ENCODE measurements at regions not wholly inside any gene's neighbourhood (a gene's known extent, or its start where the extent isn't known, plus 50 kb on each side); places are given as distances from the start of the nearest gene placed in this dataset.

GRCh38 chr16:5993356-5993755, 895.8 kb upstream of the EEF2KMT start:
- H3K27me3 ChIP-seq (ENCODE audit: control insufficient read depth in 1 of 2, insufficient read depth in 2 of 2, low read length in 2 of 2), result no peaks in the 10 kb centered on the region
- ATAC-seq (no peak), DNase-seq (ENCODE audit: low spot score) (no peak), FAIRE-seq (no peak)
- H3K4me2 ChIP-seq (ENCODE audit: low read depth, low read length), result no peak overlapping the region
- TF ChIP-seq HNF1B (CRISPR knock-in tag; IDR thresholded peaks at IDR 0.05), result no peak
- no peak for TF ChIP-seq ZNF460 (CRISPR knock-in tag; IDR thresholded peaks at IDR 0.05; ENCODE audit: borderline replicate concordance)
- TF ChIP-seq SRSF4 (IDR thresholded peaks at IDR 0.05; ENCODE audit: low read depth, low read length, poor library complexity, severe bottlenecking), result no peak
- TF ChIP-seq ZFP90 (CRISPR knock-in tag; IDR thresholded peaks at IDR 0.05; ENCODE audit: borderline replicate concordance), result no peak
- TF ChIP-seq PCBP1 (IDR thresholded peaks at IDR 0.05; ENCODE audit: borderline replicate concordance, low read depth, low read length), result no peak
- no peak for TF ChIP-seq TGIF2 (CRISPR knock-in tag; IDR thresholded peaks at IDR 0.05)
- no peaks in the 10 kb centered on the region for H3K36me3 ChIP-seq (replicated peaks in 1 of 2; ENCODE audit: control insufficient read depth in 1 of 2, insufficient read depth in 2 of 2, low read length in 2 of 2)
- no peak overlapping the region for H3K9ac ChIP-seq (ENCODE audit: insufficient read depth, low read depth, low read length)
- H3K4me1 ChIP-seq (ENCODE audit: insufficient read depth, low read length), result no peaks in the 10 kb centered on the region
- H4K20me1 ChIP-seq (ENCODE audit: insufficient read depth, low read length), result no peaks in the 10 kb centered on the region
- no peaks in the 10 kb centered on the region for H3K9me3 ChIP-seq (ENCODE audit: low read length)
- no peaks in the 10 kb centered on the region for H3K79me2 ChIP-seq (ENCODE audit: insufficient read depth, low read length)
- H3K4me3 ChIP-seq (replicated peaks in 1 of 3; ENCODE audit: insufficient read depth in 1 of 3, low read depth in 2 of 3, low read length in 3 of 3), result no peak overlapping the region
- in situ Hi-C loops (cut with HindIII; ENCODE audit: extremely low pct_ligation_motif_present, low pct_unique_long_range_greater_than_20kb), result no loop called here
- WGBS (ENCODE audit: low lambda C conversion rate), result 50% methylated on average over 2 of the region's 2 CpGs
- BruUV-seq (replicated peaks), result no TSS peak
- ChIA-PET POLR2A (no interaction called here), CTCF (ENCODE audit: low intra/inter-chr PET ratio, low total read pairs) (no interaction called here)
- H3K27ac ChIP-seq (ENCODE audit: extremely low read length, insufficient read depth, low read length), result no peak overlapping the region
- H2AFZ ChIP-seq (ENCODE audit: low read length), result no peak overlapping the region
- intact Hi-C loops (cut with micrococcal nuclease; ENCODE audit: unreplicated experiment), result no loop called here

- no peak for FAIRE-seq
- no peak overlapping the region for H3K9ac ChIP-seq (ENCODE audit: insufficient read depth, low read depth, low read length)
- ChIA-PET POLR2A (no interaction called here), CTCF (ENCODE audit: low intra/inter-chr PET ratio, low total read pairs) (no interaction called here)
- H3K4me1 ChIP-seq (ENCODE audit: insufficient read depth, low read length), result no peaks in the 10 kb centered on the region
- H3K4me2 ChIP-seq (ENCODE audit: low read depth, low read length), result no peak overlapping the region
- no peaks in the 10 kb centered on the region for H3K9me3 ChIP-seq (ENCODE audit: low read length)
- WGBS (ENCODE audit: low lambda C conversion rate), result 4% methylated on average over 11 of the region's 11 CpGs
- H3K36me3 ChIP-seq (replicated peaks in 1 of 2; ENCODE audit: control insufficient read depth in 1 of 2, insufficient read depth in 2 of 2, low read length in 2 of 2), result no peaks in the 10 kb centered on the region
- no peaks in the 10 kb centered on the region for H3K79me2 ChIP-seq (ENCODE audit: insufficient read depth, low read length)
- ATAC-seq, result no peak
- no peak for DNase-seq (ENCODE audit: low spot score)
- no peak overlapping the region for H2AFZ ChIP-seq (ENCODE audit: low read length)
- no peak overlapping the region for H3K4me3 ChIP-seq (replicated peaks in 1 of 3; ENCODE audit: insufficient read depth in 1 of 3, low read depth in 2 of 3, low read length in 3 of 3)
- no TSS peak for BruUV-seq (replicated peaks)
- no peaks in the 10 kb centered on the region for H4K20me1 ChIP-seq (ENCODE audit: insufficient read depth, low read length)
- intact Hi-C loops (cut with micrococcal nuclease; ENCODE audit: unreplicated experiment), result no loop called here
- H3K27ac ChIP-seq (ENCODE audit: extremely low read length, insufficient read depth, low read length), result no peak overlapping the region
- in situ Hi-C loops (cut with HindIII; ENCODE audit: extremely low pct_ligation_motif_present, low pct_unique_long_range_greater_than_20kb), result no loop called here
- H3K27me3 ChIP-seq (ENCODE audit: control insufficient read depth in 1 of 2, insufficient read depth in 2 of 2, low read length in 2 of 2), result no peaks in the 10 kb centered on the region; a peak in 1 of 5 replicates
- TF ChIP-seq NFRKB (IDR thresholded peaks at IDR 0.05), result no peak
- no peak for TF ChIP-seq ARHGAP35 (CRISPR knock-in tag; IDR thresholded peaks at IDR 0.05; ENCODE audit: borderline replicate concordance)
- no peak for TF ChIP-seq MAZ (IDR thresholded peaks at IDR 0.05; ENCODE audit: borderline replicate concordance, low read depth, low read length)
- TF ChIP-seq MAZ (CRISPR knock-in tag; IDR thresholded peaks at IDR 0.05; ENCODE audit: low read depth), result no peak
- no peak for TF ChIP-seq ELF4 (CRISPR knock-in tag; IDR thresholded peaks at IDR 0.05; ENCODE audit: borderline replicate concordance)
- no peak for TF ChIP-seq ZNF160 (CRISPR knock-in tag; IDR thresholded peaks at IDR 0.05)
- TF ChIP-seq MATR3 (CRISPR knock-in tag; IDR thresholded peaks at IDR 0.05), result no peak
- no peak for TF ChIP-seq GATA4 (IDR thresholded peaks at IDR 0.05; ENCODE audit: borderline replicate concordance, low read depth)
- no peak for TF ChIP-seq FOXJ3 (CRISPR knock-in tag; IDR thresholded peaks at IDR 0.05; ENCODE audit: borderline replicate concordance)
- TF ChIP-seq RNF2 (conservative IDR thresholded peaks at IDR 0.05; ENCODE audit: low read depth), result no peak
- no peak for TF ChIP-seq NR0B2 (CRISPR knock-in tag; IDR thresholded peaks at IDR 0.05)
Observed at GRCh38 chr16:5982979-5983378, 885.4 kb upstream of the EEF2KMT start.

Measured in HepG2 (cell line).